ENCODE measurements at regions not wholly inside any gene's neighbourhood (a gene's known extent, or its start where the extent isn't known, plus 50 kb on each side); places are given as distances from the start of the nearest gene placed in this dataset.

DNA sequence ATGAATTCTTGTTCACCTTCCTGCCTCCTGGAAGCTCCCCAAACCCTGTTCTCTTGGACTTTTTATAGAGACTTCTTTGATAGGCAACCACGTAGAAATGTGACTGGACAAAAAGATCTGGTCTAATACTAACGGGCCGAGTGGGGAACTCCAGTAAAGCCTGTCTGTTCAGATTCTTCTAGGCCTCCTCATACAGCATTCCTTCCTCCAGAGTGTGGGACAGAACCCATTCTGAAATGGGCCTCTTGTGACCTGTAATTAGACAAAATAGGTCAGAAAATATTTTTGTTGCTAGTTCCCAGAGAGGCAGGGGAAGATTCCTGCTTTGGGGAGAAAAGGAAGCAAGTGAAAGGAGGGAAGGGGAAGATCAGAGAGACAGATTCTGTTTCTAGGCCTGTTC, 374.3 kb downstream of the CDH26 start:
- WGBS, 2 experiments (ENCODE audit: extremely low coverage in 1 of 2, insufficient coverage in 1 of 2, insufficient read length in 1 of 2, insufficient replicate concordance in 2 of 2, low coverage in 1 of 2, low lambda C conversion rate in 2 of 2, missing lambda C conversion rate in 1 of 2): 84% methylated on average over 3 of the region's 3 CpGs; no CpG with 5 or more reads in 1 of the 2 experiments
- CTCF ChIA-PET (ENCODE audit: partially characterized antibody): interaction anchor here (1.5 kb wide), 1 partner anchor 9 kb away, joined by 3 read pairs; no protein-coding TSS in a partner anchor
- TF ChIP-seq GABPA (IDR thresholded peaks at IDR 0.05; ENCODE audit: borderline replicate concordance, insufficient read depth, low read length) (no peak), CTBP2 (IDR thresholded peaks at IDR 0.05; ENCODE audit: borderline replicate concordance, insufficient read depth, insufficient read length, low read length) (no peak), CREB1 (IDR thresholded peaks at IDR 0.05) (no peak), SP2 (IDR thresholded peaks at IDR 0.05; ENCODE audit: low read length) (no peak), FOSL1 (IDR thresholded peaks at IDR 0.05; ENCODE audit: insufficient read depth, low read depth, low read length) (no peak), HDAC2 (IDR thresholded peaks at IDR 0.05; ENCODE audit: borderline replicate concordance in 1 of 2, low read depth in 2 of 2, low read length in 2 of 2) (no peak), RAD21 (IDR thresholded peaks at IDR 0.05 in 1 of 2, conservative IDR thresholded peaks at IDR 0.05 in 1 of 2; ENCODE audit: low read depth in 2 of 2, low read length in 2 of 2) (no peak), EGR1 (IDR thresholded peaks at IDR 0.05; ENCODE audit: borderline replicate concordance, low read depth, low read length) (no peak), POLR2A (IDR thresholded peaks at IDR 0.05; ENCODE audit: control extremely low read depth in 1 of 2, low read depth in 2 of 2, low read length in 2 of 2) (no peak), JUND (IDR thresholded peaks at IDR 0.05; ENCODE audit: low read length) (no peak), MAFK (IDR thresholded peaks at IDR 0.05; ENCODE audit: low read depth, low read length) (no peak), NRF1 (IDR thresholded peaks at IDR 0.05; ENCODE audit: low read depth, low read length) (no peak), CEBPB (IDR thresholded peaks at IDR 0.05; ENCODE audit: low read depth, low read length) (no peak), PHF8 (conservative IDR thresholded peaks at IDR 0.05; ENCODE audit: low read depth, low read length) (no peak), CHD1 (IDR thresholded peaks at IDR 0.05; ENCODE audit: low read depth, low read length) (no peak), TBP (IDR thresholded peaks at IDR 0.05; ENCODE audit: low read depth, low read length) (no peak)

More for the DNA sequence above, 374.3 kb downstream of the CDH26 start:
- Histone ChIP-seq H3K14ac (ENCODE audit: insufficient read length) (no peak overlapping the region), H2BK20ac (ENCODE audit: low read length) (no peak overlapping the region), H2BK120ac (replicated peaks; ENCODE audit: low read depth, low read length) (no peak overlapping the region), H2BK15ac (ENCODE audit: low read length) (no peak overlapping the region), H3K9ac (replicated peaks in 1 of 4; ENCODE audit: extremely low read depth in 1 of 4, low read depth in 3 of 4, low read length in 3 of 4) (no peak overlapping the region), H3K23me2 (ENCODE audit: low read depth, low read length) (no peaks in the 10 kb centered on the region), H4K20me1 (replicated peaks in 1 of 2; ENCODE audit: control insufficient read depth in 1 of 2, insufficient read depth in 2 of 2, low read length in 2 of 2) (no peaks in the 10 kb centered on the region), H2BK5ac (ENCODE audit: low read depth, low read length) (no peak overlapping the region), H3K36me3 (ENCODE audit: control insufficient read depth in 2 of 4, insufficient read depth in 4 of 4, low read length in 3 of 4) (no peaks in the 10 kb centered on the region), H3K27me3 (replicated peaks in 1 of 4; ENCODE audit: control insufficient read depth in 3 of 4, extremely low read depth in 1 of 4, insufficient read depth in 3 of 4, low read length in 3 of 4) (no peaks in the 10 kb centered on the region), H3K56ac (replicated peaks; ENCODE audit: insufficient read length, low read depth, low read length) (no peak overlapping the region), H3K4me2 (ENCODE audit: insufficient read depth in 1 of 2, low read depth in 2 of 2, low read length in 2 of 2) (no peak overlapping the region), H2AFZ (ENCODE audit: low read length) (no peak overlapping the region), H4K91ac (replicated peaks; ENCODE audit: insufficient read length, low read length) (no peak overlapping the region), H2AK5ac (ENCODE audit: low read depth, low read length) (no peak overlapping the region), H3K27ac (ENCODE audit: low read depth, low read length) (no peak overlapping the region), H3K79me2 (ENCODE audit: control insufficient read depth in 1 of 2, insufficient read depth in 2 of 2, low read length in 2 of 2) (no peaks in the 10 kb centered on the region), H3K4ac (replicated peaks; ENCODE audit: insufficient read length, low read depth, low read length) (no peak overlapping the region), H3K23ac (ENCODE audit: insufficient read length) (no peak overlapping the region), H4K5ac (ENCODE audit: insufficient read length, low read depth, low read length) (no peak overlapping the region), H3K79me1 (ENCODE audit: low read depth, low read length) (no peaks in the 10 kb centered on the region), H4K8ac (ENCODE audit: extremely low read depth, insufficient read depth, low read length) (no peak overlapping the region), H2BK12ac (ENCODE audit: low read depth, low read length) (no peak overlapping the region), H3K18ac (ENCODE audit: extremely low read depth, low read length) (no peak overlapping the region), H3K4me3 (ENCODE audit: extremely low read depth in 1 of 4, insufficient read depth in 2 of 4, low read depth in 3 of 4, low read length in 4 of 4) (no peak overlapping the region), H3K9me3 (ENCODE audit: insufficient read depth in 2 of 2, low read depth in 1 of 2, low read length in 1 of 2) (peaks cover 6 to 27% of the 10 kb centered on the region in 2 experiments; a peak in 2 of 4 replicates), H3K4me1 (replicated peaks in 1 of 4; ENCODE audit: control insufficient read depth in 3 of 4, insufficient read depth in 4 of 4, low read length in 3 of 4) (no peaks in the 10 kb centered on the region)
- FAIRE-seq: no peak
- POLR2A ChIA-PET (ENCODE audit: partially characterized antibody): no interaction called here
- no peak for DNase-seq (ENCODE audit: low read depth in 1 of 2, low spot score in 2 of 2)

Data from H1 (cell line).